ENCODE measurements at regions not wholly inside any gene's neighbourhood (a gene's known extent, or its start where the extent isn't known, plus 50 kb on each side); places are given as distances from the start of the nearest gene placed in this dataset.

GRCh38 chr21:28397040-28397439 lies 595.6 kb downstream of the LTN1 start (continued):
- TF ChIP-seq NEUROD1 (IDR thresholded peaks at IDR 0.05; ENCODE audit: borderline replicate concordance, low read depth, low read length, partially characterized antibody) (no peak), NONO (IDR thresholded peaks at IDR 0.05; ENCODE audit: low read depth in 2 of 2, low read length in 1 of 2) (no peak), MBD2 (IDR thresholded peaks at IDR 0.05; ENCODE audit: borderline replicate concordance, low read depth) (no peak), MYBL2 (IDR thresholded peaks at IDR 0.05; ENCODE audit: low read depth) (no peak), MYBL2 (CRISPR knock-in tag; IDR thresholded peaks at IDR 0.05; ENCODE audit: borderline replicate concordance) (no peak), FIP1L1 (IDR thresholded peaks at IDR 0.05; ENCODE audit: low read depth, low read length, poor library complexity, severe bottlenecking) (no peak), HOMEZ (CRISPR knock-in tag; IDR thresholded peaks at IDR 0.05) (no peak), ZNF282 (CRISPR knock-in tag; IDR thresholded peaks at IDR 0.05) (no peak), E2F1 (CRISPR knock-in tag; IDR thresholded peaks at IDR 0.05) (no peak)

GRCh38 chr21:28396421-28396820 lies 596.3 kb downstream of the LTN1 start:
- ATAC-seq (no peak), DNase-seq (ENCODE audit: extremely low read depth in 1 of 4, low spot score in 3 of 4) (no peak), FAIRE-seq (no peak)
- Histone ChIP-seq H3K27ac (ENCODE audit: extremely low read depth, low read depth, low read length) (no peak overlapping the region), H3K4me1 (replicated peaks in 1 of 2; ENCODE audit: control insufficient read depth in 2 of 2, insufficient read depth in 2 of 2, low read length in 2 of 2) (no peaks in the 10 kb centered on the region), H3K4me3 (no peak overlapping the region), H3K9me3 (replicated peaks; ENCODE audit: control insufficient read depth, insufficient read depth, low read depth, low read length) (no peaks in the 10 kb centered on the region; the same call in 1 of the 2 replicates), H4K20me1 (replicated peaks; ENCODE audit: control insufficient read depth, insufficient read depth, low read length) (no peaks in the 10 kb centered on the region), H3K27me3 (ENCODE audit: control insufficient read depth in 2 of 2, insufficient read depth in 2 of 2, low read length in 2 of 2) (no peaks in the 10 kb centered on the region), H3K9me1 (ENCODE audit: control insufficient read depth, insufficient read depth, low read length) (no peaks in the 10 kb centered on the region), H3K79me2 (ENCODE audit: control insufficient read depth, insufficient read depth, low read length) (no peaks in the 10 kb centered on the region), H3K36me3 (ENCODE audit: control insufficient read depth, insufficient read depth, low read length) (no peaks in the 10 kb centered on the region), H3K9ac (ENCODE audit: insufficient read depth in 1 of 2, low read depth in 2 of 2, low read length in 2 of 2) (no peak overlapping the region), H2AFZ (ENCODE audit: low read depth, low read length) (no peak overlapping the region), H3K4me2 (ENCODE audit: insufficient read depth, low read length) (no peak overlapping the region)
- BruUV-seq (replicated peaks): no TSS peak
- intact Hi-C loops (cut with micrococcal nuclease): no loop called here
- in situ Hi-C loops (cut with MboI): no loop called here
- WGBS (ENCODE audit: insufficient coverage, low coverage, missing lambda C conversion rate): 1% methylated on average over 5 of the region's 5 CpGs
- POLR2A ChIA-PET: no interaction called here
- CTCF ChIA-PET (ENCODE audit: low intra/inter-chr PET ratio): no interaction called here
- TF ChIP-seq NCOA4 (IDR thresholded peaks at IDR 0.05; ENCODE audit: partially characterized antibody) (no peak), BCLAF1 (IDR thresholded peaks at IDR 0.05; ENCODE audit: borderline replicate concordance in 1 of 2, control insufficient read depth in 1 of 2, low read depth in 2 of 2, low read length in 1 of 2) (no peak), GTF2E2 (tag; IDR thresholded peaks at IDR 0.05) (no peak), FOXP4 (CRISPR knock-in tag; IDR thresholded peaks at IDR 0.05; ENCODE audit: borderline replicate concordance) (no peak), SMAD3 (CRISPR knock-in tag; conservative IDR thresholded peaks at IDR 0.05) (no peak)
